DMS53 treated with DMSO at 0.1 percent for 48 hours (cell line): ENCODE measurements at regions not wholly inside any gene's neighbourhood (a gene's known extent, or its start where the extent isn't known, plus 50 kb on each side); places are given as distances from the start of the nearest gene placed in this dataset.

Experiments used
- DNase-seq: peaks from one replicate; lab custom pipeline; 2025; ENCODE audit not compliant: unreplicated experiment; lab: John Stamatoyannopoulos, UW

GRCh38 chr9:7246917-7247522 is 489.2 kb downstream of the KDM4C start:
- DNase-seq: no peak

DNA sequence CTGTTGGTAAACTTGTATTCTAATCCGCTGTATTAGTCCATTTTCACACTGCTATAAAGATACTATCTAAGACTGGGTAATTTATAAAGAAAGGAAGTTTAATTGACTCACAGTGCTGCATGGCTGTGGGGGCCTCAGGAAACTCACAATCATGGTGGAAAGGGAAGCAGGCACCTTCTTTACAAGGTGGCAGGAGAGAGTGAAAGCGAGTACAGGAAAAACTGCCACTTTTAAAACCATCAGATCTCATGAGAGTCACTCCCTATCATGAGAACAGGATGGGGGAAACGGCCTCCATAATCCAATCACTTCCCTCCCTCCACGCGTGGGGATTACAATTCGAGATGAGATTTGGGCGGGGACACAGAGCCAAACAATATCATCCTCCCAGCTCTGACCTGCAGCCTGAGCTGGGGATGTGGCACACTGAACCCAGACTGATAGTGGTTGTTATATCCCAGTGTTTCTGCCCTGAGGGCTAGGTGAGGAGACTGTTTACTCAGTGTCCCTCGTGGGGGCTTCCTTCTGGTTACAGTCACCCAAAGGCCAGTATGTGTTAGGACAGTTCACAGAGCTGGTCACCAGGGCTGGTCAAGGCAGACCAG is 488.3 kb downstream of the KDM4C start:
- DNase-seq: no peak

- DNase-seq: peak; percentile 30
Measured at GRCh38 chr9:7243838-7244237, 486.1 kb downstream of the KDM4C start.

GRCh38 chr9:7242126-7242525 is 484.4 kb downstream of the KDM4C start:
- DNase-seq: no peak

DNA sequence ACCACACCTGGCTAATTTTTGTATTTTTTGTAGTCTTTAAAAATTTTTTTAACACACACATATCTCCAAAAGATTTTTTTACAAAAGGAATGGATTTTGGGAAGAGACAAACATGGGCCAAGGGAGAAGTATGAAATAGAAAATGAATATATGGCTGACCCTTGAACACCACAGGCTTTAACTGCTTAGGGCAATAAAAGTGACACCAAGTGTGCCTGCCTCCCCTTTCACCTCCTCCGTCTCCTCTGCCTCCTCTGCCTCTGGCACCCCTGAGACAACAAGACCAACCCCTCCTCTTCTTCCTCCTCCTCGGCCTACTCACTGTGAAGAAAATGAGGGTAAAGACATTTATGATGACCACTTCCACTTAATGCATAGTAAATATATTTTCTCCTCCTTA is 483.9 kb downstream of the KDM4C start:
- DNase-seq: no peak

GRCh38 chr9:7240569-7241311 is 483.0 kb downstream of the KDM4C start:
- no peak for DNase-seq

GRCh38 chr9:7239708-7240107 is 481.9 kb downstream of the KDM4C start:
- DNase-seq: no peak

- DNase-seq: no peak
Measured at GRCh38 chr9:7238247-7238637, 480.5 kb downstream of the KDM4C start.

DNA sequence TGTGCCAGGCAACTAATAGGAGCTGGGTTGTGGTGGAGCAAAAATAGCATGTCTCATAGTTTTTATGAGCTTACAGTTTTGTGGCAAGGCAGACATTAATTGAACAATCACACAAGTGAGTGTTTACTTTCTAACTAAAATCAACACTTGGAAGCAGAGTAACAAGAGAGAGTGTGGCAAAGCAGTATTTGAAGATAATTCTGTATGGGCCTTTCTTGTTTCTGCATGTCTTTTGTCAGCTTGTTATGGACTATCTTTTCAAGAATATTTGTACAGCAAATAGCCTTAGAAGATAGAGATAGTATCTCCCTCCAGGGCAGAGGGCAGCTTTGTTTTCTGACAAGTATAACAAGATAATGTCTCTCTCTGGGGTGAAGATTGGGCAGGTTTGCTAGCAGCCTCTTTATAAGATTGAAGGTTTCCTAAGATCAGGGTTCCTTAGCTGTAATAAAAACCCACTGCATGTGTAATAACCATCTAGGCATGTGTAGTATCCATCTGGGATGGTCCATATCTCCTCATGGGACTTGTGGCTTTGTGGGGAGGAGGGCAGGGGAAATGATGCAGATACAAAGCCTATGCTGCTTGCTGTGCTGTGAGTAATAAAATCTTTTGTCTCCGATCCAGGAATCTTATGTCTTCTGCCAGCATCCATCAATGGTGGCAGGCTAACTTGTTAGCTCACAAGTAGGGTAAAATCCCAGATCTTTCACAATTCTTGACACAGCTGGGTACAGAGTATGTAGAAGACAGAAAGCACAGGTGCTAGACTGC is 479.9 kb downstream of the KDM4C start:
- peak; percentile 43 for DNase-seq

DNA sequence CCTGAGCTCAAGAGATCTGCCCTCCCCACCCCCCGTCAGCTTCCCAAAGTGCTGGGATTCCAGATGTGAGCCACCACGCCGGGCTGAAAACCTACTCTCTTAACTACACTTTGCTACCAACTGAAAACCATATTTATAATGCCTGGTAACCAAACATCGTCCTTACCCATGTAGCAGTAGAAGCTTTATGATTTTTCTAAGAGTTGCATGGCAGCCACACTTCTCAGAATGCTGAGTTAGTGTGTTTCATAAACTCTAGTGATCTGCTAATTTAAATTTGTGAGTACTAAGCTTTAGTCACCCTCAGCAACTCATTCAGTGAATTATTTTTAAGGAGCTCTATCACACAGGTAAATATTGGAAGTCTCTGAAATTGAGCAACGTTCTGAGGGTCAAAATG is 478.4 kb downstream of the KDM4C start:
- no peak for DNase-seq

- DNase-seq: no peak
Measured at GRCh38 chr9:7234144-7234543, 476.4 kb downstream of the KDM4C start.

- no peak for DNase-seq
Measured at GRCh38 chr9:7229571-7229970, 471.8 kb downstream of the KDM4C start.

DNA sequence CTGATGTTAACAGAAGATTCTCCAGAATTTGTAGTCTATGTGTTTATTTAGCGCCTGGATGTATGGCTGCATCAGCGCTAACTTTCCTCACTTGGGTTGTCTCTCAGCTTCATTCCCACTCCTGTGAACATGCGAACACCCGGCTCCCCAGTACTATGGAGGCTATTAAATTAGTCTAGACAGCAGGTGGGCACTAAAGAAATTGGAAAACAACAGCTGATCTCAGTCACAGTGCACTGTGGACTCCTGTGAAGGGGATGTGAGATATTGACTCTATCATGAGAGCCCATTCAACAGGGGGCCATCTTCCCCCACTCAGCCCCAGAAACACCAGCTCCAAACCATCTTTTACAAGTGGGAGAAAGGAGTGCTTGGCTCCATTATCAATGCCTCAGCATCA is 471.0 kb downstream of the KDM4C start:
- no peak for DNase-seq

DNA sequence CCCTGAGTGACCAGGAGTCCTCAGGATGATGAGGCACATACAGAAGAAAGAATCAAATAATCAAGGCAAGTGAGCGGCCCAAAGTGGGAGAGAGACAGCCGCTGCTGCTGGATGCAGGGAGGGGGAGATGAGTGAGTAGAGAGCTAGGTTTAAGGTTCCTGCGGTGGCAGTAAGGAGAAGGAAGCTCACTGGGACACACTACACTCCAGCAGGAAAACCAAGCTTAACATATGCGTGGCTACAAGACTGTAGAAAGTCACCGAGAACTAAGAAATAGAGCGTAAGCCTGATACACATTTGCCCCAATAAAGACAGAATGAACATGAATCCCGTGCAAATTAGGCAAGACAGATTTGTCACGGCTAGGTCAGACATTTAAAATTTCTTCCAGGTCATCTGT is 470.2 kb downstream of the KDM4C start:
- no peak for DNase-seq

GRCh38 chr9:7226007-7226640 is 468.4 kb downstream of the KDM4C start:
- DNase-seq: no peak
